H9 (cell line): ENCODE measurements at regions not wholly inside any gene's neighbourhood (a gene's known extent, or its start where the extent isn't known, plus 50 kb on each side); places are given as distances from the start of the nearest gene placed in this dataset.

Source experiments
- DNase-seq: peaks from one replicate; pipeline ENCODE4 v3.0.0-alpha.2; 2017
- H2AFZ ChIP-seq: one replicate; pipeline ENCODE4 v1.6.1; 2013; ENCODE audit warnings: mild to moderate bottlenecking, low read length, control low read depth, moderate library complexity
- H2AK5ac ChIP-seq: 2 replicates; pipeline ENCODE4 v1.6.1; 2013; ENCODE audit warnings: low read length, control low read depth, mixed read lengths; ENCODE audit not compliant: insufficient read length
- H2BK120ac ChIP-seq: one replicate; pipeline ENCODE4 v1.6.1; 2013; ENCODE audit warnings: low read depth, mild to moderate bottlenecking, low read length, control low read depth, inconsistent platforms; ENCODE audit not compliant: poor library complexity, severe bottlenecking
- H2BK12ac ChIP-seq: 2 replicates; pipeline ENCODE4 v1.6.1; 2013; ENCODE audit warnings: low read length, control low read depth, mixed read lengths, low read depth; ENCODE audit not compliant: insufficient read length
- H2BK15ac ChIP-seq: 2 replicates; pipeline ENCODE4 v1.6.1; 2013; ENCODE audit warnings: low read depth, low read length, control low read depth
- H2BK20ac ChIP-seq: one replicate; pipeline ENCODE4 v1.6.1; 2013; ENCODE audit warnings: low read depth, mild to moderate bottlenecking, low read length, control low read depth, inconsistent platforms; ENCODE audit not compliant: poor library complexity, severe bottlenecking
- H2BK5ac ChIP-seq: 2 replicates; pipeline ENCODE4 v1.6.1; 2013; ENCODE audit warnings: low read length, control low read depth, mixed read lengths; ENCODE audit not compliant: insufficient read length
- H3K14ac ChIP-seq: 2 replicates; pipeline ENCODE4 v1.6.1; 2013; ENCODE audit warnings: low read length, control low read depth; ENCODE audit not compliant: insufficient read depth
- H3K18ac ChIP-seq: 2 replicates; pipeline ENCODE4 v1.6.1; 2013; ENCODE audit warnings: low read depth, mild to moderate bottlenecking, mixed read lengths, low read length, control low read depth; ENCODE audit not compliant: insufficient read length
- H3K23ac ChIP-seq: 2 replicates; pipeline ENCODE4 v1.6.1; 2013; ENCODE audit warnings: low read length, control low read depth, mixed read lengths, low read depth; ENCODE audit not compliant: insufficient read length
- H3K23me2 ChIP-seq: 2 replicates; pipeline ENCODE4 v1.6.1; 2013; ENCODE audit warnings: low read depth, mild to moderate bottlenecking, mixed read lengths, low read length, control low read depth; ENCODE audit not compliant: insufficient read length, poor library complexity, severe bottlenecking
- H3K27ac ChIP-seq: 2 replicates; pipeline ENCODE4 v1.5.1; 2013; ENCODE audit warnings: low read length, control low read depth, mixed read lengths, low read depth; ENCODE audit not compliant: insufficient read length
- H3K27me3 ChIP-seq: 2 replicates; pipeline ENCODE4 v1.6.1; 2013; ENCODE audit warnings: low read length, control low read depth, inconsistent platforms; ENCODE audit not compliant: insufficient read depth
- H3K4ac ChIP-seq: 2 replicates; pipeline ENCODE4 v1.6.1; 2013; ENCODE audit warnings: low read depth, mild to moderate bottlenecking, control low read depth, inconsistent platforms, low read length, moderate library complexity
- H3K4me1 ChIP-seq: 2 replicates; pipeline ENCODE4 v1.6.1; 2013; ENCODE audit warnings: low read length, control low read depth, inconsistent platforms; ENCODE audit not compliant: insufficient read depth
- H3K4me2 ChIP-seq: 2 replicates; pipeline ENCODE4 v1.6.1; 2013; ENCODE audit warnings: low read length, control low read depth, mixed read lengths; ENCODE audit not compliant: insufficient read length, insufficient read depth
- H3K56ac ChIP-seq: 2 replicates; pipeline ENCODE4 v1.6.1; 2013; ENCODE audit warnings: low read depth, mild to moderate bottlenecking, mixed read lengths, low read length, control low read depth; ENCODE audit not compliant: insufficient read length
- H3K79me1 ChIP-seq: 2 replicates; pipeline ENCODE4 v1.6.1; 2013; ENCODE audit warnings: low read depth, mild to moderate bottlenecking, moderate library complexity, low read length, control low read depth, inconsistent platforms; ENCODE audit not compliant: insufficient read depth, poor library complexity, severe bottlenecking
- H3K79me2 ChIP-seq: 2 replicates; pipeline ENCODE4 v1.6.1; 2013; ENCODE audit warnings: low read length, control low read depth, inconsistent platforms; ENCODE audit not compliant: insufficient read depth
- H3K9ac ChIP-seq: 2 replicates; pipeline ENCODE4 v1.6.1; 2013; ENCODE audit warnings: low read length, control low read depth, mixed read lengths; ENCODE audit not compliant: insufficient read length; ENCODE audit errors: extremely low read depth
- H3K9me3 ChIP-seq: one replicate; pipeline ENCODE4 v1.6.1; 2013; ENCODE audit warnings: low read depth, low read length, inconsistent platforms; ENCODE audit not compliant: control insufficient read depth
- H3T11ph ChIP-seq: one replicate; pipeline ENCODE4 v1.6.1; 2013; ENCODE audit warnings: mild to moderate bottlenecking, low read length, control low read depth, inconsistent platforms
- H4K20me1 ChIP-seq: one replicate; pipeline ENCODE4 v1.6.1; 2013; ENCODE audit not compliant: control insufficient read depth, insufficient read length, insufficient read depth
- H4K5ac ChIP-seq: 2 replicates; pipeline ENCODE4 v1.6.1; 2013; ENCODE audit warnings: low read depth, mild to moderate bottlenecking, mixed read lengths, low read length, control low read depth; ENCODE audit not compliant: insufficient read length
- H4K8ac ChIP-seq: replicated peaks from 2 replicates; pipeline ENCODE4 v1.6.1; 2013; ENCODE audit warnings: low read length, control low read depth, mixed read lengths, low read depth; ENCODE audit not compliant: insufficient read length
- H4K91ac ChIP-seq: 2 replicates; pipeline ENCODE4 v1.6.1; 2013; ENCODE audit warnings: low read depth, mild to moderate bottlenecking, moderate library complexity, mixed read lengths, low read length, control low read depth; ENCODE audit not compliant: insufficient read length
- H3K27ac Mint-ChIP-seq, 3 experiments: 2 replicates in 2 of 3; 3 replicates in 1 of 3; pipeline ENCODE4 v1.8.0; 2020 to 2021; ENCODE audit warnings: mixed read lengths in 3 of 3, mild to moderate bottlenecking in 1 of 3, moderate library complexity in 1 of 3
- H3K27me3 Mint-ChIP-seq: 2 replicates; pipeline ENCODE4 v1.8.0; 2021; ENCODE audit warnings: low read depth, mild to moderate bottlenecking, moderate library complexity, mixed read lengths
- H3K36me3 Mint-ChIP-seq, 3 experiments: 2 replicates in 2 of 3; 3 replicates in 1 of 3; pipeline ENCODE4 v1.8.0; 2020 to 2021; ENCODE audit warnings: low read depth in 3 of 3, mixed read lengths in 3 of 3; ENCODE audit not compliant: insufficient read depth in 1 of 3
- H3K4me1 Mint-ChIP-seq, 2 experiments: 2 replicates each; pipeline ENCODE4 v1.8.0; 2020; ENCODE audit warnings: mixed read lengths in 2 of 2
- H3K4me3 Mint-ChIP-seq, 2 experiments: 2 replicates in 1 of 2; 3 replicates in 1 of 2; pipeline ENCODE4 v1.8.0; 2020 to 2021; ENCODE audit warnings: mild to moderate bottlenecking in 2 of 2, mixed read lengths in 2 of 2, moderate library complexity in 1 of 2
- H3K9me3 Mint-ChIP-seq, 2 experiments: 2 replicates in 1 of 2; 3 replicates in 1 of 2; pipeline ENCODE4 v1.8.0; 2020; ENCODE audit warnings: mild to moderate bottlenecking in 2 of 2, mixed read lengths in 2 of 2, moderate library complexity in 1 of 2
- WGBS: extraction: QIAGEN DNeasy Blood & Tissue Kit; methylation state at CpG from one replicate; pipeline ENCODE4 v1.1.7; 2013; ENCODE audit warnings: missing lambda C conversion rate, low lambda C conversion rate, mixed read lengths; ENCODE audit not compliant: insufficient read length; ENCODE audit errors: extremely low coverage; 5-methylcytosine and 5-hydroxymethylcytosine counted together
- TF ChIP-seq, protein P1 (sequence below): fragments of 200-600 bp; sonication (generic); conservative IDR thresholded peaks from 3 replicates; pipeline ENCODE4 v1.8.0; 2021; ENCODE audit warnings: antibody characterized with exemption, mild to moderate bottlenecking

- no peaks in the 10 kb centered on the region for H3K27me3 ChIP-seq
- no peak overlapping the region for H2AK5ac ChIP-seq
- H3K23me2 ChIP-seq, result no peaks in the 10 kb centered on the region
- H2AFZ ChIP-seq, result no peak overlapping the region
- no peak overlapping the region for H2BK5ac ChIP-seq
- H3K27me3 Mint-ChIP-seq, result no peaks in the 10 kb centered on the region; the same call in 1 of the 2 replicates
- TF ChIP-seq, protein P1, sequence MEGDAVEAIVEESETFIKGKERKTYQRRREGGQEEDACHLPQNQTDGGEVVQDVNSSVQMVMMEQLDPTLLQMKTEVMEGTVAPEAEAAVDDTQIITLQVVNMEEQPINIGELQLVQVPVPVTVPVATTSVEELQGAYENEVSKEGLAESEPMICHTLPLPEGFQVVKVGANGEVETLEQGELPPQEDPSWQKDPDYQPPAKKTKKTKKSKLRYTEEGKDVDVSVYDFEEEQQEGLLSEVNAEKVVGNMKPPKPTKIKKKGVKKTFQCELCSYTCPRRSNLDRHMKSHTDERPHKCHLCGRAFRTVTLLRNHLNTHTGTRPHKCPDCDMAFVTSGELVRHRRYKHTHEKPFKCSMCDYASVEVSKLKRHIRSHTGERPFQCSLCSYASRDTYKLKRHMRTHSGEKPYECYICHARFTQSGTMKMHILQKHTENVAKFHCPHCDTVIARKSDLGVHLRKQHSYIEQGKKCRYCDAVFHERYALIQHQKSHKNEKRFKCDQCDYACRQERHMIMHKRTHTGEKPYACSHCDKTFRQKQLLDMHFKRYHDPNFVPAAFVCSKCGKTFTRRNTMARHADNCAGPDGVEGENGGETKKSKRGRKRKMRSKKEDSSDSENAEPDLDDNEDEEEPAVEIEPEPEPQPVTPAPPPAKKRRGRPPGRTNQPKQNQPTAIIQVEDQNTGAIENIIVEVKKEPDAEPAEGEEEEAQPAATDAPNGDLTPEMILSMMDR, result no peak
- no peak overlapping the region for H3K27ac ChIP-seq
- no CpG with 5 or more reads among the region's 3 CpGs for WGBS
- H3K4me3 Mint-ChIP-seq, result no peak overlapping the region
- no peak overlapping the region for H3K27ac Mint-ChIP-seq
- H3K9me3 Mint-ChIP-seq, result peaks cover 3% of the 10 kb centered on the region in 2 experiments; a peak in 4 of 5 replicates
- no peak overlapping the region for H4K8ac ChIP-seq
- DNase-seq, result no peak
- no peak overlapping the region for H2BK20ac ChIP-seq
- no peaks in the 10 kb centered on the region; the same call in 1 of the 2 replicates for H3K4me1 ChIP-seq
- H3K4me2 ChIP-seq, result no peak overlapping the region
- no peak overlapping the region for H2BK120ac ChIP-seq
- H4K5ac ChIP-seq, result no peak overlapping the region
- H3K56ac ChIP-seq, result no peak overlapping the region
- no peak overlapping the region for H3T11ph ChIP-seq
- H4K20me1 ChIP-seq, result no peaks in the 10 kb centered on the region
- no peak overlapping the region for H3K4ac ChIP-seq
- H4K91ac ChIP-seq, result no peak overlapping the region
- no peaks in the 10 kb centered on the region for H3K9me3 ChIP-seq
- no peak overlapping the region for H2BK12ac ChIP-seq
- no peak overlapping the region for H3K18ac ChIP-seq
- H3K23ac ChIP-seq, result no peak overlapping the region
- no peaks in the 10 kb centered on the region for H3K36me3 Mint-ChIP-seq
- H3K79me2 ChIP-seq, result no peaks in the 10 kb centered on the region
- peaks cover 4 to 7% of the 10 kb centered on the region in 2 experiments for H3K4me1 Mint-ChIP-seq
- no peaks in the 10 kb centered on the region for H3K79me1 ChIP-seq
- H3K9ac ChIP-seq, result no peak overlapping the region
- H3K14ac ChIP-seq, result no peak overlapping the region
- H2BK15ac ChIP-seq, result no peak overlapping the region
Observed at GRCh38 chr5:112634796-112635195, 102.9 kb upstream of the APC start.
